AG20443 (cell line): ENCODE measurements at regions not wholly inside any gene's neighbourhood (a gene's known extent, or its start where the extent isn't known, plus 50 kb on each side); places are given as distances from the start of the nearest gene placed in this dataset.

Experiments used
- DNase-seq: peaks from one replicate; pipeline ENCODE4 v3.0.0; 2012; ENCODE audit warnings: low spot score, mixed read lengths

DNA sequence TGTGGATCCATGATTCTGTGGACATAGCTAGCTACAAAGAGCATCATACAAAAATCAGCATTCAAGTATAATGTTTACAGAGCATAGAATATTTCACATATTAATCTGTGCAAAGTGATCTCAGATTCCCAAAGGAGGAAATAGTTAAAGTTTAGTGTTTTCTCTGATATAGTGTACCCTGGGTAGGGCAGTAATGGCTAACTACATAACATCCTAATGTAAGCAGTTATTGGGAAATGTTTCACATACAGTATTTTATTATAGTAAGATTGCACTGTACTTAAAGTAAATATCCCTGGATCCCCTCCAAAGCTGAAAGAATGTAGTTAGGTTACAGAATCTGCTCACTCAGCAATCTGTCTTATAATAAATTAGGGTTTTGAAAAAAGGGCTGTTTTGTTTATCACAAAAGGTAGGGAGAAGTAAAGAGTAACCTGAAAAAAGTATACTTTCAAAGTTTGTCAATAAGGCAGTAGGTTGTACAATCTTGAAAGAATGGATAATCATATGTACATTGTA lies 52.5 kb upstream of the SMARCA2 start:
- DNase-seq = no peak

DNA sequence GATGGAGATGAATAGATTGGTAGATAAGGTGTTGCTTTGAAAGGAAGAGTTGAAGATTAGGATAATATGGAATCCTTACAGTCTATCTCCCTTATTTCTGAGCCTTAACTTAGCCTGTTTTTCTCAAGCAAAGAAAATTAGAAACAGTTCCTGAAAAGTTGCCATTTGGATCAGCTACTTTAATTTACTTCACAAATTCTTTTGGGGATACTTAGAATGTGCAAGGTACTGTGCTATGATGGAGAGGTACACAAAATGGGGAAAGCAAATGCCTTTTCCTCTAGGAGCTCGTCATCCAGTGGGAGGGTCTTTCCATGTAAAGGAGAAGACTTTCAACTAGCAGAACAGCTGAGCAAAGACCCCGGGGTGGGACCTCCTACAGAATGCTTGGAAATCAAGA lies 51.1 kb upstream of the SMARCA2 start:
- no peak for DNase-seq
